ENCODE measurements at regions not wholly inside any gene's neighbourhood (a gene's known extent, or its start where the extent isn't known, plus 50 kb on each side); places are given as distances from the start of the nearest gene placed in this dataset.

GRCh38 chr2:228840743-228841114 lies 430.4 kb downstream of the PID1 start:
- TF ChIP-seq CTCF (IDR thresholded peaks at IDR 0.05; ENCODE audit: low read depth, low read length, missing input control) (no peak), SP1 (IDR thresholded peaks at IDR 0.05) (peak; percentile 61), FOXA2 (IDR thresholded peaks at IDR 0.05) (no peak), REST (IDR thresholded peaks at IDR 0.05) (no peak), GABPA (IDR thresholded peaks at IDR 0.05 in 1 of 2, conservative IDR thresholded peaks at IDR 0.05 in 1 of 2) (no peak), NR2F2 (IDR thresholded peaks at IDR 0.05) (no peak), RAD21 (IDR thresholded peaks at IDR 0.05) (peak in 1 of 2 donors; percentile 42), YY1 (IDR thresholded peaks at IDR 0.05) (peak; percentile 43)
- TF ChIP-seq, protein P1, sequence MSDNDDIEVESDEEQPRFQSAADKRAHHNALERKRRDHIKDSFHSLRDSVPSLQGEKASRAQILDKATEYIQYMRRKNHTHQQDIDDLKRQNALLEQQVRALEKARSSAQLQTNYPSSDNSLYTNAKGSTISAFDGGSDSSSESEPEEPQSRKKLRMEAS (IDR thresholded peaks at IDR 0.05), result no peak
- TF ChIP-seq, protein P2, sequence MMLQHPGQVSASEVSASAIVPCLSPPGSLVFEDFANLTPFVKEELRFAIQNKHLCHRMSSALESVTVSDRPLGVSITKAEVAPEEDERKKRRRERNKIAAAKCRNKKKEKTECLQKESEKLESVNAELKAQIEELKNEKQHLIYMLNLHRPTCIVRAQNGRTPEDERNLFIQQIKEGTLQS (IDR thresholded peaks at IDR 0.05), result no peak

Measured in liver (tissue), 3 donors.